NCI-H1436 treated with DMSO at 0.1 percent for 48 hours (cell line): ENCODE measurements at regions not wholly inside any gene's neighbourhood (a gene's known extent, or its start where the extent isn't known, plus 50 kb on each side); places are given as distances from the start of the nearest gene placed in this dataset.

Experiments used
- DNase-seq: peaks from one replicate; lab custom pipeline; 2025; lab: John Stamatoyannopoulos, UW

GRCh38 chr2:133943108-133943507 lies 310.8 kb upstream of the MGAT5 start:
- DNase-seq = no peak

GRCh38 chr2:133945089-133945488 lies 308.8 kb upstream of the MGAT5 start:
- DNase-seq = no peak

- no peak for DNase-seq
These were observed 306.8 kb upstream of the MGAT5 start for GRCh38 chr2:133947057-133947456.

GRCh38 chr2:133948610-133949290 lies 305.1 kb upstream of the MGAT5 start:
- no peak for DNase-seq

GRCh38 chr2:133949595-133949994 lies 304.3 kb upstream of the MGAT5 start:
- no peak for DNase-seq

- no peak for DNase-seq
These were observed 302.7 kb upstream of the MGAT5 start for GRCh38 chr2:133951209-133951608.

- no peak for DNase-seq
These were observed 301.5 kb upstream of the MGAT5 start for GRCh38 chr2:133952420-133952819.

- DNase-seq = no peak
These were observed 301.0 kb upstream of the MGAT5 start for GRCh38 chr2:133952896-133953295.

- DNase-seq = no peak
These were observed 300.3 kb upstream of the MGAT5 start for GRCh38 chr2:133953524-133953923.

- DNase-seq = no peak
These were observed 299.2 kb upstream of the MGAT5 start for GRCh38 chr2:133954636-133955035.

- DNase-seq = no peak
These were observed 298.7 kb upstream of the MGAT5 start for GRCh38 chr2:133955169-133955568.

- DNase-seq = no peak
These were observed 297.4 kb upstream of the MGAT5 start for GRCh38 chr2:133956434-133956935.

- no peak for DNase-seq
These were observed 296.0 kb upstream of the MGAT5 start for GRCh38 chr2:133957724-133958480.

GRCh38 chr2:133959066-133959465 lies 294.8 kb upstream of the MGAT5 start:
- DNase-seq = no peak

- no peak for DNase-seq
These were observed 287.1 kb upstream of the MGAT5 start for GRCh38 chr2:133966720-133967304.

GRCh38 chr2:133967326-133967725 lies 286.5 kb upstream of the MGAT5 start:
- no peak for DNase-seq

GRCh38 chr2:133968446-133968845 lies 285.4 kb upstream of the MGAT5 start:
- no peak for DNase-seq

GRCh38 chr2:133970641-133971040 lies 283.2 kb upstream of the MGAT5 start:
- no peak for DNase-seq

- no peak for DNase-seq
These were observed 281.6 kb upstream of the MGAT5 start for GRCh38 chr2:133972297-133972696.

- DNase-seq = no peak
These were observed 281.1 kb upstream of the MGAT5 start for GRCh38 chr2:133972786-133973185.

GRCh38 chr2:133974353-133974752 lies 279.5 kb upstream of the MGAT5 start:
- DNase-seq = no peak

- DNase-seq = no peak
These were observed 278.7 kb upstream of the MGAT5 start for GRCh38 chr2:133975135-133975534.
